HG02642 (cell line): ENCODE measurements at regions not wholly inside any gene's neighbourhood (a gene's known extent, or its start where the extent isn't known, plus 50 kb on each side); places are given as distances from the start of the nearest gene placed in this dataset.

Experiments
- ATAC-seq: cut with Tn5 transposase; IDR thresholded peaks from one replicate; pipeline ENCODE4 v1.9.1; 2021; ENCODE audit warnings: mild to moderate bottlenecking; ENCODE audit not compliant: unreplicated experiment, poor library complexity

DNA sequence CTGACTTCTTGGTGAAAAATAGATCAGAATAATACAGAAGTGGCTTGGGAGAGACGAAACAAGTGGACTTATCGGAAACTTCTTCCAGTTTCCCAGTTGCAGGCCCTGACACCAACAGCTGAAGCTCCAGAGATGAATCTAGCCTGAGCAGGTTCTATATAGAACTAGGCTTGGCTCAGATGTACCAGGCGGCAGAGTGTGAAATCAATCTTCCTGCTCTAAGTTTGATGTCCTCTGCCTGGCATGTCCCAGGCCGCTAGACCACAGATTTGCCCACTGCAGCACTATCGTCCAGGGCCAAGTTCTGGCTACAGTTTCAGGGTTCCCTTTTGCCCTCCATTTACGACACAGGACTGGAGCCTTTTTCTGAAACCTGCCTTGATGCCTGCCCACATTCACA lies 91.3 kb upstream of the PLEKHA5 start:
- no peak for ATAC-seq

DNA sequence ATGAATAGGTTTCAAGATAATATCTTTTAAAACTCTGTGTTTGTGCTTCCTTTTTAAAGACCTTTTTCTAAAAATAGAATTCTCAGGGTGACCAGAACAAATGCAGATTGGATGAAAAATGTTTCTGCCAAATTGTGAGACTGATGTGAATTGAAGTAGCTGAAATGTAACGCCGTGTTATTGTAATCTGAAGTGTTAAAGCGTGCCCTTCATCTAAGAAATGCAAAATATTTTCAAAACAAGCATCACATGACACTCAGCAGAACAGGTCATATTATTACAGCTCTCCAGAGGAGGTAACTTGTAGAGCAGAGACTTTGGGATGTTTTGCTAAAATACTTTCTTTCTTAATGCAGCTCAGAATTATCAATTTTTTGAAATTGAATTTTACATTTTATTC lies 90.0 kb upstream of the PLEKHA5 start:
- ATAC-seq = no peak

DNA sequence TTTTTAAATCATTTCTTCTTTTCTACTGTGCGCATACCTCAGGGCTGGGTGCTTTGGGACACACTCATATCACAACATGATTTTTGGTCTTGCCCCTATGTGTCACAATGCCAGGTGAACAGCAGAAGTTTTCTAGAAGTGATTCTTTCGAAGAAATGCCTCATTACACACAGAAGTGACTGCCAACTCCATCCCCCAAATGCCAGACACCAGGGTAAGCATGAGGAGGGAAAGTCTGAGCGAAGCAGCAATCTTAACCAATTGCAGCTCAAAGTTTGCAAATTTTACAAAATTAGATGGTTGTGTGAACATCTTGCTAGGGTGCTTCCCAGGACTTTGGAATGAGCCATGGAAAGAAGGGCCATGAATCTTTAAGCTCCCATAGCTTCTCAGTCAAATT lies 87.3 kb upstream of the PLEKHA5 start:
- no peak for ATAC-seq

DNA sequence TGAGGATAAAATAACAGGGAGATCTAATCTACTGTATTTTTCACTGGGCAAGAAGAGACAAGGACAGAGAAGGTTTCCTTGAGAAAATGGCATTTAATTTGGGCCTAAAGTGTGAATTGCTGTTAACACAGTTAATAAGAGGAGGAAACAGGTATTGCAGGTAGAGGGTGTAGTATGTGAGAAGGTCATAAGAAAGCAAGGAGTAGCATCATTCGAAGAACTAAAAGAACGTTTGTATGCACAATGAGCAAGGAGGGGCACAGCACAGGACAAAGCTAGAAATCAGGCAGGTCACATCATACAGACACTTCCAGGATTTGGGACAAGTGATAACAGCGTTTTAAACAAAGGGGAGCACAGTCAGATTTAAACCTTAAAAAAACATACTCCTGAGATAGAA lies 85.1 kb upstream of the PLEKHA5 start:
- ATAC-seq = no peak

DNA sequence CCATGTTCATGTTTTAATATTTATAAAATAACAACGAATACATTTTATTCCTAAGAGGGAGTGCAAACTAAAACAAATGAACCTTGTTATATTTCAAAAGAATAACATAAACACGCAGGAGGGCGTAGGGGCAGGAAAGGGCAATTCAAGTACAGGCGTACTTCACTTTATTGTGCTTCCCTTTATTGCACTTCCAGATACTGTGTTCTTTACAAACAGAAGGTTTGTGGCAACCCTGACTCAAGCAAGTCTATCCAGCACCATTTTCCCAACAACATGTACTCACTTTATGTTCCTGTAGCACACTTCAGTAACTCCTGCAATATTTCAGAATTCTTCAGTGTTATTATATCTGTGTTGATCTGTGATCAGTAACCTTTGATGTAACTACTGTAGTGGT lies 84.6 kb upstream of the PLEKHA5 start:
- no peak for ATAC-seq

DNA sequence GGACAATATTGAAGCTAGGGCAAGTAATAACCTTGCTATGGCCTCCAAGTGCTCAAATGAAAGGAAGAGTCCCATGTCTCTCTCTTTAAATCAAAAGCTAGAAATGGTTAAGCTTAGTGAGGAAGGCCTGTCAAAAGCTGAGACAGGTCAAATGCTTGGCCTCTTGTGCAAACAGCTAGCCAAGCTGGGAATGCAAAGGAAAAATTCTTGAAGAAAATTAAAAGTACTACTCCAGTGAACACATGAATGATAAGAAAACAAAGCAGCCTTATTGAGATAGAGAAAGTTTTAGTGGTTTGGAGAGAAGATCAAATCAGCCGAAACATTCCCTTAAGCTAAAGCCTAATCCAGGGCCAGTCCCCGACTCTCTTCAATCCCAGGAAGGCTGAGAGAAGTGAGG lies 84.1 kb upstream of the PLEKHA5 start:
- no peak for ATAC-seq

DNA sequence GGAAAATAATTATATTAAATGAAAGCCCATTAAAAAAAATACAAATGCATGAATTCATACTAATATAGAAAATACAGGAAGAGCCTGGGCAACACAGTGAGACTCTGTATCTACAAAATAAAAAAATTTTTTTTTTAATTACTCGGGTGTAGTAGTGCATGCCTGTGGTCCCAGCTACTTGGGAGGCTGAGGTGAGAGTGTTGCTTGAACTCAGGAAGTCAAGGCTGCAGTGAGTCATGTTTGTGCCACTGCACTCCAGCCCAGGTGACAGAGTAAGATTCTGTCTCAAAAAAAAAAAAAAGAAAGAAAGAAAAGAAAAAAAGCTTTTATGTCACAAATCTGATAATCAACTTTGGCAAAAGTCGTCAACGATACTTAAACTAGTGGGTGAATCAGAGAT lies 80.6 kb upstream of the PLEKHA5 start:
- ATAC-seq = no peak

DNA sequence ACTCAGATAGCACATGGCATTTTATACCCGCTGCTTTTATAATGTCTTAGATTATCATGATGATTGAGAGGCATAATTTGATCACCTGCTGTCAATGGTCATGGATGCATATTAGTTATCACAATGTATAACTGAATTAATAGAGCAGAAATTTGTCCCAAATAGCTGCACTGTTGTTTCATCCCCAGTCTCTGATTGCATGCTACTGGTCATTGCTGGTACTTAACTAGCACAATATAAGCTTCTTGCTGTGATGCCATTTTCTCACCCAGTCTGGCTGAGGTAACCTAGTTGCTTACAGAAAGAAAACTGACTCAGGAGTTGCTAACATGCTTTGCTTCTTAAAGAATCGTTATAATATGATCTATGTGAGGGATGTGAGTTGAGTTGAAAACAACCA lies 76.8 kb upstream of the PLEKHA5 start:
- ATAC-seq = no peak

DNA sequence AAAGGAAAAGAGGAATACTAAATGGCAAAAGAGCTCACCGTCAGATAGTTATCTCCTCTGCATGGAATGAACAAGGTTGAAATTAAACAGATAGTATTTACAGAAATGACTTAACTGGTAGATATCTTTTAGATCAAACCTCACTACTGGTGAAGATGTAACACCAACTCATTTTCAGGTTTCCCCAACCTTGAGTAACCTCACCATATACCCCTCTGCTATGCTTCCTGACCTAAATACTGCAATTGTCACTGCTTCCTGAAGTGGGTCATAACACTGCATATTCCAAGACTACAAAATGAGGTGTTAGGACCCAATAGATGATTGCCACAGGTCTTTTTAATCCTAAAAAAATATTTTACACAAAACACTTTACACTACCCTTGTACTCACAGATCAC lies 76.3 kb upstream of the PLEKHA5 start:
- ATAC-seq = no peak

DNA sequence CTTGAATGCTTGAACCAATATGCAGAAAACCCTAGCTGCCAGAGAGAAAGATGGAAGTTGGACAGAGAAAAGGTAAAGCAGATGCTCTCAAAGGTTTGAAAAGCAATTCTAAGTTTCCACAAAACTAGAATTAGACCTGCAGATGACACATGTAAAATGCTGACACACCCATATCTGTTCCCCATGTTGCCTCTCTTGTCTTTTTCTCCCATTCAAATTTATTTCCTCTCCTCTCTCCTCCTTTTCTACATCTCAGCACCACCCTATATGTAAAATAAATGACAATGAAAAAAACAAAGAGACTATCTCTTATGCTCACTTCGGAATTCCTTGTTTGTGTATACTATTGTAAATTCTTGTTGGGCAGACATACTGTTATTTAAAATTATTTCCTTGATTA lies 75.5 kb upstream of the PLEKHA5 start:
- ATAC-seq = no peak

DNA sequence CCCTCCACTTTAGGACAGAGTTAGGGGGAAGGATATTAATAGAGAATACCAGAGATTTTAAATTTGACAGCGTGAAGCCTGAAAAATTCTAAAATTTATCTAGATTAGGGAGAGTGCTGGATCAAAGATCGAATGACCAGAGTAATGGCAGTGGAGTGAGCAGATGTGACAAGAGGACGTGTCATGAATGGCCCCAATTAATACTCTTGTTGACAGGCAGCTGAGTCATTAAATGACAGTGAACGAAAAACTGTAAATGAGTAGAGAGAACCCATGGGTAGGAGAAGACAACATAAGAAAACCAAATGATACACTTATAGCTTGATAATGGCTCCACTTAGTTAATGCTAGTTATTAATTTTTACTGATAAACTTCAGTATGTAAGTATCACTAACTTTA lies 73.9 kb upstream of the PLEKHA5 start:
- no peak for ATAC-seq

DNA sequence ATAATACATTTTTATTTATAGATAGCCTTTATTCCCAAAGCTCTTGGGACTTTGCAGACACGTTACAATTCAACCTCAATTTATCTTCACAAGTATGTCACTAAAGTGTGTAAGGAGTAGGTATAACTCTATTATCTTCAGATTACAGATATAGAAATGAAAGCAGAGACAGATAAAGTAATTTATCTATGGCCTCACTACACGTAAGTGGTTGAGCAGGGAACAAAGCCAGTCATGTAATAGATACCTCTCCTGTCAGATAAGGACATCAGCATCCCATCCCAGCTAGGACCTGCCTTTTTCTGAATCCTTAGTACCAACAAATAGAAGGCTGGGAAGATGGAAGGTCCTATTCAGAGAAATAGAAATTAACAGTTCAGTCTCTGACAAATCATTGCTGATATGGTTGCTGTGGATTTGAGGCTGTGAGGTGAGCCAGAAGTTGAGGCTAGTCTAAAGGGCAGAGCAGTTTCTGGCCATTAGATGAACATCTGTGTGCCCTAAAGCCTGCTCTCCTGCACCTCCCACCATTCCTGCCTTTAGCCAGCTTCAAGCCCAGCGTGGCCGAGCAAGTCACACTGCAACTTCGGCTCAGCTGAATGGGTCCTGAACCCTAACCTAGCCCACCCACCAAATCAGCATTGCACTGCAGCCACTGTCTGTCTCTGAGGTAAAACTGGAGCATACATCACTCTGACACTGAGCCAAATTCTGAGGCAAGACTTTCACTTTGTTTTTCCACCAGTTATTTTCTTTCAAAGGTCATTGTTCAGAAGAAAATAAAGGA lies 71.1 kb upstream of the PLEKHA5 start:
- ATAC-seq = no peak

DNA sequence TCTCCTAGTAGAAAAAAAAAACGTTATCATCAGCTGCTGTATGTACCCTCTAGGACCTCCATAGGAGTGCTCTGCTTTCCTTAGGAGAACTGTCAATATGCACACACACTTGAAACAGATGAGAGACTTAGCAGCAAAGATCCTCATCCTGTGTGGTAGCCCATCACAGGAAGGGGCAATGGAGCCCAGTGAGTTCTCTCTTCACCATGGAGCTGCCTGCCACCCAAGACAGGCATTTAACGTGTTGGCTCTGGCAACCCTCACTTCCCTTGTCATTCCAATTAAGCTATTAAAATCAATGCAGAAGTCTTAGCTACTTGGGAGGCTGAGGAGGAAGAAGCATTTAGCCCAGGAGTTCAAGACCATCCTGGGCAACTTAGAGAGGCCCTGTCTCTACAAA lies 64.8 kb upstream of the PLEKHA5 start:
- ATAC-seq = no peak

DNA sequence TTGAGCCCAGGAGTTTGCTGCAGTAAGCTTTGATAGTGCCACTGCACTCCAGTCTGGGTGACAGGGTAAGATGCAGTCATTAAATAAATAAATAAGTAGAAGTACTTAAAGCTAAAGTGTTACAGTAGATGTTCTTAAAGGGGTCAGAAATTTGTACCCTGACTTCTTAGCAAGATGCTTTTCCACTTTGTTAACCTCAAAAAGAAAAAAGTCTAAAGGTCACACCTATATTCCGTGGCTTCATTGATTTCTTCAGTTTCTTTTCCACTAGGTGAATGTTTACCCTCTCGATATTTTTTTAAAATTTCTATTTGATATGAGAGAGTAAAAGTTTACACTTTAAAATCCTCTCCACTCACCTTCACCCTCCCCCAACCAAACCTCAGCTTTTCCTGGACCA lies 64.3 kb upstream of the PLEKHA5 start:
- no peak for ATAC-seq

DNA sequence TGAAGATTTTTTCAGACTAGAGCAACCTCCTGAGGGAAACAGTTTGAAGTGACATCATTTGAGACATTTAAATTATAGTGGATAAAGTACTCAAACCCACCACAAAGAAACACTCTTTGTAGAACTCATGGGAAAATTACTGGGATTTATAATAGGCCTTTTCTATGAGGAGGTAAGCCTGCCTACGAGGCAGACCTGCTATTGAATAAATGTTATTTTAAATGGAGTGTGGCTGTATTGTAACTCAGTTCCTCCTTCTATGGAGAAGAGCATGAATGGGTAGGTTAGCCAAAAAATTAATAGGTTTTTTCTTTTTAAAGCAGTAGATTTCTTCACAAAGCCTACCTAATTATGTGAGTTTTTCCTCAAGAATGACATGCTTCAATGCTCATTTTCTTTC lies 63.7 kb upstream of the PLEKHA5 start:
- ATAC-seq = no peak

DNA sequence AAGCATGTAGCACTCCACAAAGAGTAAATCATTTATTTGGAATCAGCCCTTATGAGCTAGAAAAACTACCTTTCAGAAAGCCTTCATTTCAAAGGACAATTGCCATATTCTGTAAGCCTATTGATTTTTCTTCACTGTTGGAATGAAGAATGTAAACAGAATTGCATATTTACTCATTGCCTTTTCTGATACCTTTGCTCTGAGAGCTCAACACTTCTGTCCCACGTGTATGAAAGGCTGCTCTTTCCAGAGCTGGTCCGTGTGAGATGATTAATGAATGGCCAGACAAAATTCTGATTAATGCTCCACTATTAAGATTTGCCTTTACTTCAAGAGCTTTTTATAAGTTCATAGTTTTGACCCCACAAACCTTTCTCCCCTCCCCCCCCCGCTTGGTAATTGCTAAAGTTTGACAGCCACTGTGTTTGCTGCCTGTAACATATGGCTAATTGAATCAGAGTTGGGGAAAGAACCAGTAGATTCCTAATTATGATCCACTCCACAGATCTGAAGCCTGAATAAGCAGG lies 63.0 kb upstream of the PLEKHA5 start:
- no peak for ATAC-seq

DNA sequence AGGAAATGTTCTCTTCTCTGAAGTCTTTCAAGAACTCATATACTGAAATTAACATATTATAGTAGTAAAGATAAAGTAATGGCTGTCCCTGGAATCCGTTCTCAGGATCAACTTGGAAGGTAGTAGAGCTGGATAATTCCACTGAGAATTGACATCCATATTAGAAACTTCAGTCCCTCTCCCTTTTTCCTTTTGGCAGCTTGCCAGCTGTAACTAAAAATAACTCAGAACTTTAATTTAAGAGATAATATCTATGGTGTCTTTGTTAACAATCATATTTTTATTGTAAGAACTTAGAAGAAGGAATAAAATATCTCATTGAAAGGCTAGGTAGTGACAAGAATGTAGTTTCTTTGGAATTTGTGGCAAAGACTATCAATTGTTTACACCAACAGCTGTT lies 61.4 kb upstream of the PLEKHA5 start:
- ATAC-seq = no peak

DNA sequence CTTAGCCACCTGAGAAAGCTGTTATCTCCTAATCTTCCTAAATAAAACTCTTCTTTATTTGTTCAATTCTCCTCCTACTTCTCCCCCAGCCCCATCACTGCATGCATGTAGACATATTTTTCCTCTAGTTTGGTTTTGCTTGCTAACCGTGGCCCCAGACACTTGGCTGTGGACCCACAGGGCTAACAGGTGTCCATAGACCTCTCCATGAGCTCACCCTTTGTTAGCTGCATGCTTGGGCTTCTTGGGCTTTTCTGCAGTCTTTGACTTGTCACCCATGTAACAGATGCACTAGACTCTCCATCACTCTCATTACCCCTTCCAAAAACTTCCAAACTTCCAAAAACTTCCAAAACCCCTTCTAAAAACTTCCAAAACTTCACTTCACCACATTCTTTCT lies 59.2 kb upstream of the PLEKHA5 start:
- no peak for ATAC-seq

DNA sequence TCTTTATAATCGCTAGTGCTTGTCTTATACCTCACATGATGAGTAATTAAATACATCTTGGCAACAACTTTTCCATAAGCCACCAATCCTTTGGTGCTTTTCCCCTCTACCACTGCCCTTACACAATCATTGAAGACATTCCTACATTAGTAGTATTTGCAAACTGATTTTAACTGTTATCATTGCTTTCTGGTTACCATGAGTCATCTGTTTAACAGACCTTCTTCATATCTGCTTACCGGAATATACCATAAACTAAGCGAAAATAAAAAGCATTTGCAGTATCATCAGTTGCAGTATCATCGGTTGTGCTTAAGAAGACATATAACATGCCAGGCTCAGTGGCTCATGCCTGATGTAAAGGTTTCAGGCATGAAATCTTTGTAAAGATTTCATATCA lies 54.8 kb upstream of the PLEKHA5 start:
- no peak for ATAC-seq

DNA sequence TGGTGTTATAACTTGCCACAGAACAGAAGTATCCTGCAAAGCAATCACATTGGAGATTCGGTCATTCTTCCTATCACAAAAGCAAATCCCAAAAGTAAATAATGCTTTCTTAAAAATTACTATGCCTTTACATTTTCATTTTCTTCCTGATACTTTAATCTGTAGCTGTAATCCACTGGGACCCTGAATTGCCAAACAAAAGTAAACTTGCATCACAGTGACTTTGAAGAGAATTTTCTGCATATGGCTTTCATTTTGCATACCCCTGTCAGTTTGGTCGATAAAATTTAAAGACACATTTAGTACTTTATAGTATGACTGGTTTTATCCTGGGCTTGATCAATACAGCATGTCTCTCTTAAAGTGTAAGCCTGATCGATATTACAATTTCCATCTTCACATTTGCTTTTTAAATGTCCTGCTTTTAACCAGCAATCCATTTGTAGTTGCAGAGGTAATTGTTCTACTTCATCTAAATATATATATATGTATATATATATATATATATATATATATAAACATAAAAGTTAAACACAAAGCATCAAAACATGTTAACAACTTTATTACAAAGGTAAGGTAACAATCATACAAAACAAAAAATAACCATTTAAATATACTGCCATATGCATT lies 53.7 kb upstream of the PLEKHA5 start:
- ATAC-seq = no peak
